Central memory CD4-positive, alpha-beta T cell (primary cell): ENCODE measurements at regions not wholly inside any gene's neighbourhood (a gene's known extent, or its start where the extent isn't known, plus 50 kb on each side); places are given as distances from the start of the nearest gene placed in this dataset.
"Not testable (repeated sequence)": the region's sequence is repeated elsewhere in the genome, so short reads cannot be mapped to it uniquely, and the experiment has no call there.

Source experiments
- DNase-seq: peaks from one replicate; pipeline ENCODE4 v3.0.0; 2022

DNA sequence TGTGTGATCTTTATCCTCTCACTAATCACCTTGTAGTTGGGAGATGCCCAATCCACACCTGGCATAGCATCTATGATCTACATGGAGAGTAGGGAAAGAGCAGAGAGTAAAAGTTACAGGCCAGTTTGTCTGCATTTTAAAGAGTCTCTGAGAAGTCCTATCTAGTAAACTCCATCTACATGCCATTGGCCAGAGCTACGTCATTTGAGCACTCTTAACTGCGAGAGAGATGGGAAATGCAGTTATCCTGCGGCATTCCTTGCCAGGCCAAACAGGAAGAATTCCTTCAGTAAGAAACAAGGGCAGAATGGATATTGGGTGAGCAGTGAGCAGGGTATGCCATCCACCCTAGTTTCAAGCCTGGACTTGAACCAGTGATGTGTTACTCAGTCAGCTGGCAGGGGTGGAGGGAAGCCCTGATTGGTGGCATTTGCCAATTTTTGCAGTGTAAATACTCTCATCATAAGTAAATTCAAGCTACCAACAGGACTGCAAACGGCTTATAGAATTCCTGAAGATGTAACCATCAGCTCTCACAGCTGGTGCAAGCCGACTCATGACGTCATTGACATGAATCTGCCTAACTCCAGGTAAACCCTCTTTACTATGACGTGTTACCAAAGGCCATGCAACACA lies 156.8 kb upstream of the MSX2 start:
- no peak for DNase-seq

GRCh38 chr5:174570662-174571061 lies 153.7 kb upstream of the MSX2 start:
- DNase-seq = no peak

DNA sequence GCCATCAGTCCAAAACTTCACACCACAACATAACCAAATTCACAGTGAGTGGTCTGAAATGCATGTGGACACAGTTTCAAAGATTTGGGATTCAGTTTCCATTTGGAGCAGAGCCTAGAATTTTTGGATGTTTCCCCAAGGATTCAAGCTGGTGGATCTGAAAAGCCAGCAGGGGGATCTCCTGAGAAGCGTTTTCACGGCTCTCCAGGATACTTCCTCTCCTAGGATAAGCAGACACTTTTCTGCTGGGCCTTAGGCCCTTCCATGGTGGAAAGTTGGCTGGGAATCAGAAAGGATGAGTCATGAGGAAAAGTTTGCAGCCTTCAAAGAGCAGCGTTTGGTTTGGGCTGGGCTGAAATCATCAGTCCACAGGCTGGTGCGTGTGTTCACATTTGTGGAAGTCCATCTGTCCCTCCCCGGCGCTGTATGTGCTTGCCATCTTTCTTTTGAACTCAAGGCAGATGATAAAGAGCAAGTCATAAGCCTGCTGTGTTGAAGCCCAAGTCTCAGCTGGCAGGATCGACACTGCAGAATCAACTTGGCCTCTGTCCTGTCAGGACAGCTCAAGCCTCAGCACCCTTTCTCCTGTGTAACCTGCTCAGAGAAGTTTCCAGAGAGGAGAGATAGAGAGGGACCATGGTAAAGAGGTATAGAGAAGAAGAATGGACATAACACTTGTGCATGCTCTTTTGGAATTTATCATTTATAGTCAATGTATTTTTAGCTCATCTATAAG lies 152.6 kb upstream of the MSX2 start:
- no peak for DNase-seq

DNA sequence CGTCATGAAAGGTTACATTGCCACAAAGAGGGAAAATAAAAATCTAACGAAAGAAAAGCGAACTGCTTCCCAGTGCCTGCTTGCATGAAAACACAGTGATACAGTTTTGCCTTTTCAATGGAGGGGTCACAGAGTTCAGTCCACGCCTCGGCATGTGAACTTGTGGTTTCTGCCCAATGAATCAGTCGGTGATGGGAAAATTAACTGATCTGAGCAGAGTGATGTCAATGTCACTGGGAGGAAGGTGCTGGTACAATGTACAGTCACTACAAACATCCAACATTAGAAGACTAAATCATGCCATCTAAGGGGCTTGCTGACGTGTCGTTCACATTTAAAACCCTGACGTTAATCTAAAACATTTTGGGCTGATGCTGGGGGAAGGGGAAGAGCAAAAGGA lies 151.8 kb upstream of the MSX2 start:
- DNase-seq = no peak

- no peak for DNase-seq
These were observed 151.0 kb upstream of the MSX2 start for GRCh38 chr5:174573221-174573994.

DNA sequence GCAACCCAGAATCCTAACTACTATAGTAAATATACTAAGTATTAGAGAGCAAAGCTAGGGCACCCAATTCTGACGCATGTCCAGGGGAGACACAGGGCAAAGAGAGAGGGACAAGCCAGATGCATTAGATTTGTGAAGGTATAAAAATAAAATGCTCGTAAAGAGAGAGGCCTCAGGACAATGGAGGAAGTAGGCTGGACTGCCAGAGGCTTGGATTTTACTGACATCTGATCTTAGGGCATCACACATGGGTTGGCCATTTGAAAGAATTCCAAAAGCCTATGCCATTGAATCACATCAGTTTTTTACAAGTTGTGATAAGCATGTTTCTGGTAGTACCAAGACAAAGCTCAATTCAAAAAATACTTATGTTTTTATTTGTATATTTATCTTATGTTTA lies 149.3 kb upstream of the MSX2 start:
- DNase-seq = no peak

DNA sequence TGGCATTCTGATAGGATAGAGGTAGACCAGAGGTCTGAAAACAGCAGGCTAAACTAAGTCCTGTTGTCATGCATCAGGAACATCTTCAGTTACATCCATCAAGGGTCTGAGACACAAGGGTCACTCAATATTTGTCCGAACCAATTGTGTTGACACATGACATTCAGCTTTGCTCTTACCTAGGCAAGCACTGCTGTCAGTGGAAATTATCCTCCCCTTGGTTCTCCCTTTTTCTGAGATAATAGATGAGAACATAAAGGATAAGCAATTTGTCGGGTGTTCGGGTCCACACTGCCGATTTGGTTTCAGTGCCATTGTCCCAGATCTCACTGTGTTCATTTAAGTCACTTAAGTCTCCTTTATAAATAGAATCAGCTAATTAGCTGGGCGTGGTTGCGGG lies 148.3 kb upstream of the MSX2 start:
- DNase-seq = no peak

DNA sequence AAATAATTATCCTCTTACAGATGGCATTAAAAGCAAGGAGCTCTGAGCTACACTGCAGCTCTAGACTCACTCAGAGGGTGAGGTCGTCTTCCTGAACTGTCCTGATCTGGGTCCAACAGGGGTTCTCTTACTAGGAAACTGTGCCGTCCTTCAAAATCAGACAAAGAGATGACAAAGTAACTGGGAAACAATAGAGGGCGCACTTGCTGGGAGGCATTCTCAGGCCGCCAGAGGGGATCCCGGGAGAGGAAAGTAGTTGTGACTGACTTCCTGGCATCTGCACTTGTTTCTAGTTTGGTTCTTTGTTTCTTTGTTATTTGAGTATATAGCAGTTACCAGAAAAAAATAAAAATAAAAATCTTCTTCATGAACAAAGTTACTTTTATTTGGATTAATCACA lies 142.9 kb upstream of the MSX2 start:
- no peak for DNase-seq

GRCh38 chr5:174581894-174582293 lies 142.5 kb upstream of the MSX2 start:
- no peak for DNase-seq

GRCh38 chr5:174583071-174583470 lies 141.3 kb upstream of the MSX2 start:
- DNase-seq = no peak

- DNase-seq = no peak
These were observed 138.9 kb upstream of the MSX2 start for GRCh38 chr5:174585472-174585871.

DNA sequence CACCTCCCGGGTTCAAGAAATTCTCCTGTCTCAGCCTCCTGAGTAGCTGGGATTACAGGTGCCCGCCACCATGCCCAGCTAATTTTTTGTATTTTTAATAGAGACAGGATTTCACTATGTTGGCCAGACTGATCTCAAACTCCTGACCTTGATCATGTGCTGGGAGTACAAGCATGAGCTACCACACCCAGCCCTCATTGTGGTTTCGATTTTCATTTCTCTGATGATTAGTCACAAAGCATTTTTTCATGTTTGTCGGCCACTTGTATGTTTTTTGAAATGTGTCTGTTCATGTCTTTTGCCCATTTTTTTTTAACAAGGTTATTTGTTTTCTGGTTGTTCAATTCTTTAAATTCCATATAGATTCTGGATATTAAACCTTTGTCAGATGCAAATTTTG lies 138.2 kb upstream of the MSX2 start:
- not testable (repeated sequence) for DNase-seq

- no peak for DNase-seq
These were observed 135.4 kb upstream of the MSX2 start for GRCh38 chr5:174589011-174589410.

- DNase-seq = no peak
These were observed 134.8 kb upstream of the MSX2 start for GRCh38 chr5:174589599-174589998.

GRCh38 chr5:174590820-174591219 lies 133.6 kb upstream of the MSX2 start:
- DNase-seq = no peak

DNA sequence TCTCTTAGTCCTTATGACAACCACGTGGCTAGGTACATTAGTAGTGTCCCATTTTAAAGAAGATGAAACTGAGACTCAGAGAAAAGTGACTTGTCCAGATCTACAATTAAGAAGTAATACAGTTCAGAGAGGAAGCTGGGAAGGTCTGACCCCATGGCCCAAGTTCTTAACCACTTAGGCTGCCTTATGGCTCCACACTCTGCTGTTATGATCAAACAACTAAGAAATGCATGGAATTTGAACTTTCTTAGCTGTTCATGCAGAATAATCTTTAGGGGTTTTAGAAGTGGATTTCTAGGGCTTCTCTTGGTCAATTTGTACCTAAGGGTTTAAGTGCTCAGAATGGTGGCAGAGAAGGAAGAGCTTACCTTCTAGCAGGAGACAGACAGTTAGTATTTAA lies 128.0 kb upstream of the MSX2 start:
- no peak for DNase-seq

DNA sequence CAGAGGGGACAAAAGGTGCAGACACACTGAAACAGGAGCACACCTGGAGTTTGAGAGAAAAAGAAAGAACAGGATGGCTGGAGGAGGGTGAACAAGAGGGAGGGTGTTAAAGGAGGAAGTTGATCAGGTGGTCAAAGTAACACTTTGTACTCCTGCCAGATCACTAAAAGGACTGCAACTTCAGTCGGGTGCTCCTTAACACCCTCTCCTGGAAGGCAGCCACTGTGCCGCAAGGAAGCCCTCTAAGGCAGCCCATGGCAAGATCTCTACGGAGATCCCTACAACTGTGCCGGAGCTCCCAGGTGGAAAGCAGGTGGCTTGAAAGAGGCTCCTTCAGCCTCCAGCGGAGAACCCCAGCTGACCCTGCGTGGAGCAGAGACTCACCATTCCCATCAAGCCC lies 124.4 kb upstream of the MSX2 start:
- DNase-seq = no peak

DNA sequence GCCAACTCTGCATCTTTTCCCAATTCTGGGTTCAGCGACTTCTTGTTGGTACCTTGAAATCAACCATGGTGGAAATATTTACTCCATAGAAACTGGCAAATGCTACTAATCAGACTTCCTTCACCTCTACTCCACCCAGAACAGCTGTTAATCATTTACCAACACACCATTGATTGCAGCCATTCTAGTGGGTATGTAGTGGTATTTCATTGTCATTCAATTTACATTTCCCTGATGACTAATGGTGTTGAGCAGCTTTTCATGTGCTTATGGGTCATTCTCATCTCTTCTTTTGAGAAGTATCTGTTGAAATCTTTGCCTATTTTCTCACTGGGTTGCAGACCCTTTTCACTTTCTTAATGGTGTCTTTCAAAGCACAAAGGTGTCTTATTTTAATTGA lies 122.4 kb upstream of the MSX2 start:
- no peak for DNase-seq

GRCh38 chr5:174606153-174606552 lies 118.2 kb upstream of the MSX2 start:
- no peak for DNase-seq

DNA sequence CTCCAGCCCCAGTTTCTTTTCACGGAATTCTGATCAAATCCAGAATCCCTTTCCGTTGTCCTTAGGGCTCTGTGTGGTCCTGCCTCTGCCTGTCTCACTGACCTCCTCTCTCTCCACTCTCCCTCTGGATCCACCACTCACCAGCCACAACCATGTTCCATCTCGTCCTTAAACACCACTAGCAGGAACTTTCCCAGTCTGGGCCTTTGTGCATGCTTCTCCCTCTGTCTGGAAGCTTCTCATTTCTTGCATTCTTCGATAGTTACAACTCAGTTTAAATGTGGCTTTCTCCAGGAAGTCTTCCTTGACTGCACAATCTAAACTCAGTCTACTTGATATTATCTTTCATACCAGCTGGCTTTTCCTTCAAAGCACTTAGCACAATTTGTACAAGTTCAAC lies 117.7 kb upstream of the MSX2 start:
- no peak for DNase-seq

- no peak for DNase-seq
These were observed 117.2 kb upstream of the MSX2 start for GRCh38 chr5:174607205-174607604.

- no peak for DNase-seq
These were observed 116.5 kb upstream of the MSX2 start for GRCh38 chr5:174607916-174608315.

GRCh38 chr5:174608631-174609097 lies 115.7 kb upstream of the MSX2 start:
- DNase-seq = no peak

- DNase-seq = no peak
These were observed 115.3 kb upstream of the MSX2 start for GRCh38 chr5:174609116-174609515.
